D721Med (cell line): ENCODE measurements at regions not wholly inside any gene's neighbourhood (a gene's known extent, or its start where the extent isn't known, plus 50 kb on each side); places are given as distances from the start of the nearest gene placed in this dataset.
"Not testable (repeated sequence)": the region's sequence is repeated elsewhere in the genome, so short reads cannot be mapped to it uniquely, and the experiment has no call there.

Experiments used
- DNase-seq: peaks from one replicate; pipeline ENCODE4 v3.0.0; 2011; ENCODE audit warnings: low spot score; ENCODE audit not compliant: insufficient read length
- FAIRE-seq: peaks from 2 replicates; lab custom pipeline; 2011; peaks lifted over from hg19 to GRCh38; lab: Jason Lieb, UNC
- CTCF ChIP-seq: IDR thresholded peaks from 2 replicates; pipeline ENCODE4 v1.5.1; 2012; ENCODE audit warnings: mild to moderate bottlenecking, control low read depth; ENCODE audit not compliant: insufficient read depth; ENCODE audit errors: missing control alignments

- FAIRE-seq (no peak), DNase-seq (no peak)
- TF ChIP-seq CTCF, result no peak
Measured at GRCh38 chr4:99749445-99750391, 66.9 kb upstream of the DAPP1 start.

- FAIRE-seq (no peak), DNase-seq (no peak)
- TF ChIP-seq CTCF, result no peak
Measured at GRCh38 chr4:99746443-99746842, 70.2 kb upstream of the DAPP1 start.

- TF ChIP-seq CTCF, result no peak
- FAIRE-seq (no peak), DNase-seq (no peak)
Measured at GRCh38 chr4:99736846-99737245, 79.2 kb upstream of the C4orf54 start.

- no peak for FAIRE-seq
- DNase-seq, result no peak
- no peak for TF ChIP-seq CTCF
Measured at GRCh38 chr4:99735822-99736221, 78.2 kb upstream of the C4orf54 start.

- no peak for TF ChIP-seq CTCF
- DNase-seq, result no peak
- no peak for FAIRE-seq
Measured at GRCh38 chr4:99734583-99735322, 77.1 kb upstream of the C4orf54 start.

- not testable (repeated sequence) for FAIRE-seq, DNase-seq
Measured at GRCh38 chr4:99733455-99733854, 75.8 kb upstream of the C4orf54 start.

- DNase-seq (no peak), FAIRE-seq (no peak)
- no peak for TF ChIP-seq CTCF
Measured at GRCh38 chr4:99729186-99729585, 71.6 kb upstream of the C4orf54 start.
